ENCODE measurements at regions not wholly inside any gene's neighbourhood (a gene's known extent, or its start where the extent isn't known, plus 50 kb on each side); places are given as distances from the start of the nearest gene placed in this dataset.

DNA sequence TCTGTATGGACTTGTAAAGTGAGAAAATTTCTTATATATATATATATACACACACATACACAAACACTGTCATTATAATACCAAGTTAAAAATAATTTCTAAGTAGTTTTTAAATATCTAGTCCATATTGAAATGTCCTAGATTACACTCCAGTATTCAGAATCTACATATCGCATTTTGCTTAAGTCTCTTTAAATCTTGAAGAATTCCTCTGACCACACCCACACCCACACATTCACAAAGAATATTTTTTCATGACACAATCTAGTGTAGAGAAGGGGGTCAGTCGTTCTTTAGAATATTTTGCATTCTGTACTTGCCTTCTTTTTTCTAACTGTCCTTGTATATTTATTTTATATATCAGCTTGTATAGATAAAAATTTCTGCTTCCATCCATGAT, 509.7 kb downstream of the CCDC85A start:
- TF ChIP-seq, protein P1, sequence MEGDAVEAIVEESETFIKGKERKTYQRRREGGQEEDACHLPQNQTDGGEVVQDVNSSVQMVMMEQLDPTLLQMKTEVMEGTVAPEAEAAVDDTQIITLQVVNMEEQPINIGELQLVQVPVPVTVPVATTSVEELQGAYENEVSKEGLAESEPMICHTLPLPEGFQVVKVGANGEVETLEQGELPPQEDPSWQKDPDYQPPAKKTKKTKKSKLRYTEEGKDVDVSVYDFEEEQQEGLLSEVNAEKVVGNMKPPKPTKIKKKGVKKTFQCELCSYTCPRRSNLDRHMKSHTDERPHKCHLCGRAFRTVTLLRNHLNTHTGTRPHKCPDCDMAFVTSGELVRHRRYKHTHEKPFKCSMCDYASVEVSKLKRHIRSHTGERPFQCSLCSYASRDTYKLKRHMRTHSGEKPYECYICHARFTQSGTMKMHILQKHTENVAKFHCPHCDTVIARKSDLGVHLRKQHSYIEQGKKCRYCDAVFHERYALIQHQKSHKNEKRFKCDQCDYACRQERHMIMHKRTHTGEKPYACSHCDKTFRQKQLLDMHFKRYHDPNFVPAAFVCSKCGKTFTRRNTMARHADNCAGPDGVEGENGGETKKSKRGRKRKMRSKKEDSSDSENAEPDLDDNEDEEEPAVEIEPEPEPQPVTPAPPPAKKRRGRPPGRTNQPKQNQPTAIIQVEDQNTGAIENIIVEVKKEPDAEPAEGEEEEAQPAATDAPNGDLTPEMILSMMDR (conservative IDR thresholded peaks at IDR 0.05): no peak

More for the DNA sequence above, 509.7 kb downstream of the CCDC85A start:
- H3K27me3 ChIP-seq (ENCODE audit: insufficient read depth, low read length): no peaks in the 10 kb centered on the region
- no peaks in the 10 kb centered on the region for H3K9me3 ChIP-seq (ENCODE audit: control insufficient read depth, low read depth, low read length)
- no peaks in the 10 kb centered on the region for H3K23me2 ChIP-seq (ENCODE audit: insufficient read length, low read depth, low read length, poor library complexity, severe bottlenecking)
- no peak overlapping the region for H4K91ac ChIP-seq (ENCODE audit: insufficient read length, low read depth, low read length)
- no peaks in the 10 kb centered on the region for H3K79me1 ChIP-seq (ENCODE audit: insufficient read depth, low read depth, low read length, poor library complexity, severe bottlenecking)
- DNase-seq: no peak
- no peak overlapping the region for H3T11ph ChIP-seq (ENCODE audit: low read length)
- no peak overlapping the region for H3K27ac Mint-ChIP-seq
- no peak overlapping the region for H2AK5ac ChIP-seq (ENCODE audit: insufficient read length, low read length)
- H2BK120ac ChIP-seq (ENCODE audit: low read depth, low read length, poor library complexity, severe bottlenecking): no peak overlapping the region
- no peak overlapping the region for H2AFZ ChIP-seq (ENCODE audit: low read length)
- H3K4me2 ChIP-seq (ENCODE audit: insufficient read depth, insufficient read length, low read length): no peak overlapping the region
- WGBS (ENCODE audit: extremely low coverage, insufficient read length, low lambda C conversion rate): no CpG with 5 or more reads among the region's 2 CpGs
- H4K20me1 ChIP-seq (ENCODE audit: control insufficient read depth, insufficient read depth, insufficient read length): no peaks in the 10 kb centered on the region
- H3K79me2 ChIP-seq (ENCODE audit: insufficient read depth, low read length): no peaks in the 10 kb centered on the region
- H3K23ac ChIP-seq (ENCODE audit: insufficient read length, low read depth, low read length): no peak overlapping the region
- H2BK15ac ChIP-seq (ENCODE audit: low read depth, low read length): no peak overlapping the region
- no peak overlapping the region for H2BK20ac ChIP-seq (ENCODE audit: low read depth, low read length, poor library complexity, severe bottlenecking)
- no peaks in the 10 kb centered on the region; the same call in 1 of the 2 replicates for H3K27me3 Mint-ChIP-seq (ENCODE audit: low read depth)
- no peak overlapping the region for H2BK5ac ChIP-seq (ENCODE audit: insufficient read length, low read length)
- no peak overlapping the region for H3K14ac ChIP-seq (ENCODE audit: insufficient read depth, low read length)
- H2BK12ac ChIP-seq (ENCODE audit: insufficient read length, low read depth, low read length): no peak overlapping the region
- H3K27ac ChIP-seq (ENCODE audit: insufficient read length, low read depth, low read length): no peak overlapping the region
- H4K5ac ChIP-seq (ENCODE audit: insufficient read length, low read depth, low read length): no peak overlapping the region
- H3K9ac ChIP-seq (ENCODE audit: extremely low read depth, insufficient read length, low read length): no peak overlapping the region
- H3K4me1 ChIP-seq (ENCODE audit: insufficient read depth, low read length): no peaks in the 10 kb centered on the region
- H3K4me3 Mint-ChIP-seq: no peak overlapping the region
- no peaks in the 10 kb centered on the region for H3K4me1 Mint-ChIP-seq
- no peak overlapping the region for H4K8ac ChIP-seq (replicated peaks; ENCODE audit: insufficient read length, low read depth, low read length)
- H3K56ac ChIP-seq (ENCODE audit: insufficient read length, low read depth, low read length): no peak overlapping the region
- no peaks in the 10 kb centered on the region for H3K36me3 Mint-ChIP-seq (ENCODE audit: insufficient read depth in 1 of 3, low read depth in 3 of 3)
- no peak overlapping the region for H3K4ac ChIP-seq (ENCODE audit: low read depth, low read length)
- no peak overlapping the region for H3K18ac ChIP-seq (ENCODE audit: insufficient read length, low read depth, low read length)
- H3K9me3 Mint-ChIP-seq: peaks cover under 1 to 2% of the 10 kb centered on the region in 2 experiments; a peak in 1 of 5 replicates

All from H9 (cell line).